NCI-H345 treated with DMSO at 0.1 percent for 48 hours (cell line): ENCODE measurements at regions not wholly inside any gene's neighbourhood (a gene's known extent, or its start where the extent isn't known, plus 50 kb on each side); places are given as distances from the start of the nearest gene placed in this dataset.
A peak's percentile ranks its signal among the peaks of the same experiment; 100 is the strongest.
"Not testable (repeated sequence)": the region's sequence is repeated elsewhere in the genome, so short reads cannot be mapped to it uniquely, and the experiment has no call there.

Experiments
- DNase-seq: peaks from one replicate; lab custom pipeline; 2025; ENCODE audit not compliant: unreplicated experiment; lab: John Stamatoyannopoulos, UW

GRCh38 chr9:78707080-78707479, 410.2 kb downstream of the PSAT1 start:
- DNase-seq: no peak

- DNase-seq: no peak
Observed at GRCh38 chr9:78707481-78707991, 410.6 kb downstream of the PSAT1 start.

- DNase-seq: no peak
Observed at GRCh38 chr9:78712903-78713613, 416.1 kb downstream of the PSAT1 start.

GRCh38 chr9:78713614-78714405, 416.9 kb downstream of the PSAT1 start:
- DNase-seq: no peak

GRCh38 chr9:78714576-78714975, 417.7 kb downstream of the PSAT1 start:
- no peak for DNase-seq

- not testable (repeated sequence) for DNase-seq
Observed at GRCh38 chr9:78719029-78719428, 422.1 kb downstream of the PSAT1 start.

- DNase-seq: no peak
Observed at GRCh38 chr9:78724896-78725295, 428.0 kb downstream of the PSAT1 start.

- no peak for DNase-seq
Observed at GRCh38 chr9:78725503-78725902, 428.6 kb downstream of the PSAT1 start.

GRCh38 chr9:78745331-78745730, 448.4 kb downstream of the PSAT1 start:
- DNase-seq: no peak

- DNase-seq: peak; percentile 74
Observed at GRCh38 chr9:78746010-78746409, 449.1 kb downstream of the PSAT1 start.

GRCh38 chr9:78753039-78753438, 456.1 kb downstream of the PSAT1 start:
- no peak for DNase-seq

- no peak for DNase-seq
Observed at GRCh38 chr9:78756813-78757510, 460.0 kb downstream of the PSAT1 start.

- DNase-seq: no peak
Observed at GRCh38 chr9:78763424-78763823, 466.5 kb downstream of the PSAT1 start.

- no peak for DNase-seq
Observed at GRCh38 chr9:78765861-78766260, 468.9 kb downstream of the PSAT1 start.

- no peak for DNase-seq
Observed at GRCh38 chr9:78767490-78767889, 470.6 kb downstream of the PSAT1 start.

- DNase-seq: no peak
Observed at GRCh38 chr9:78769690-78770089, 472.8 kb downstream of the PSAT1 start.

GRCh38 chr9:78775211-78775610, 478.3 kb downstream of the PSAT1 start:
- no peak for DNase-seq

- DNase-seq: no peak
Observed at GRCh38 chr9:78775696-78776295, 478.9 kb downstream of the PSAT1 start.

GRCh38 chr9:78777747-78778146, 480.8 kb downstream of the PSAT1 start:
- no peak for DNase-seq

- DNase-seq: no peak
Observed at GRCh38 chr9:78778318-78778717, 481.4 kb downstream of the PSAT1 start.

- no peak for DNase-seq
Observed at GRCh38 chr9:78778861-78779374, 482.0 kb downstream of the PSAT1 start.
